ENCODE measurements at regions not wholly inside any gene's neighbourhood (a gene's known extent, or its start where the extent isn't known, plus 50 kb on each side); places are given as distances from the start of the nearest gene placed in this dataset.

- TF ChIP-seq CTCF (IDR thresholded peaks at IDR 0.05) = no peak
- TF ChIP-seq POLR2A (IDR thresholded peaks at IDR 0.05) = no peak
Measured at GRCh38 chr11:30758518-30758917, 172.4 kb upstream of the MPPED2 start.
